ENCODE measurements at regions not wholly inside any gene's neighbourhood (a gene's known extent, or its start where the extent isn't known, plus 50 kb on each side); places are given as distances from the start of the nearest gene placed in this dataset.

GRCh38 chr10:56881218-56881617 lies 520.2 kb upstream of the ZWINT start:
- no peaks in the 10 kb centered on the region for H4K20me1 ChIP-seq (ENCODE audit: insufficient read depth, low read length)
- H3K79me2 ChIP-seq (ENCODE audit: low read length), result no peaks in the 10 kb centered on the region
- H3K27ac ChIP-seq (ENCODE audit: low read length), result no peak overlapping the region
- TF ChIP-seq EZH2phosphoT487 (IDR thresholded peaks at IDR 0.05; ENCODE audit: low read depth) (no peak), CTCF (IDR thresholded peaks at IDR 0.05; ENCODE audit: low read depth, low read length) (no peak)
- no peaks in the 10 kb centered on the region for H3K4me1 ChIP-seq (ENCODE audit: low read length)
- no peak overlapping the region for H3K4me2 ChIP-seq (ENCODE audit: low read length)
- no peak overlapping the region for H2AFZ ChIP-seq (ENCODE audit: low read depth, low read length)
- no peak overlapping the region for H3K9ac ChIP-seq (ENCODE audit: low read length)
- no peak overlapping the region for H3K4me3 ChIP-seq (ENCODE audit: low read length)
- H3K9me3 ChIP-seq (ENCODE audit: insufficient read depth, low read length), result no peaks in the 10 kb centered on the region
- H3K36me3 ChIP-seq (replicated peaks; ENCODE audit: low read depth, low read length), result no peaks in the 10 kb centered on the region
- no peaks in the 10 kb centered on the region for H3K27me3 ChIP-seq (ENCODE audit: low read depth, low read length)

- Histone ChIP-seq H3K4me2 (ENCODE audit: low read length) (no peak overlapping the region), H3K4me3 (ENCODE audit: low read length) (no peak overlapping the region), H3K79me2 (ENCODE audit: low read length) (no peaks in the 10 kb centered on the region), H3K9ac (ENCODE audit: low read length) (no peak overlapping the region), H4K20me1 (ENCODE audit: insufficient read depth, low read length) (no peaks in the 10 kb centered on the region), H3K27me3 (ENCODE audit: low read depth, low read length) (no peaks in the 10 kb centered on the region), H2AFZ (ENCODE audit: low read depth, low read length) (no peak overlapping the region), H3K4me1 (ENCODE audit: low read length) (no peaks in the 10 kb centered on the region), H3K27ac (ENCODE audit: low read length) (no peak overlapping the region), H3K36me3 (replicated peaks; ENCODE audit: low read depth, low read length) (no peaks in the 10 kb centered on the region), H3K9me3 (ENCODE audit: insufficient read depth, low read length) (no peaks in the 10 kb centered on the region)
- TF ChIP-seq EZH2phosphoT487 (IDR thresholded peaks at IDR 0.05; ENCODE audit: low read depth) (no peak), CTCF (IDR thresholded peaks at IDR 0.05; ENCODE audit: low read depth, low read length) (no peak)
Measured at GRCh38 chr10:56880606-56881005, 519.5 kb upstream of the ZWINT start.

- H2AFZ ChIP-seq (ENCODE audit: low read depth, low read length), result no peak overlapping the region
- H3K27me3 ChIP-seq (ENCODE audit: low read depth, low read length), result no peaks in the 10 kb centered on the region
- no peak overlapping the region for H3K4me2 ChIP-seq (ENCODE audit: low read length)
- H3K79me2 ChIP-seq (ENCODE audit: low read length), result no peaks in the 10 kb centered on the region
- no peak overlapping the region for H3K4me3 ChIP-seq (ENCODE audit: low read length)
- no peaks in the 10 kb centered on the region for H3K9me3 ChIP-seq (ENCODE audit: insufficient read depth, low read length)
- H4K20me1 ChIP-seq (ENCODE audit: insufficient read depth, low read length), result no peaks in the 10 kb centered on the region
- H3K36me3 ChIP-seq (replicated peaks; ENCODE audit: low read depth, low read length), result no peaks in the 10 kb centered on the region
- no peak overlapping the region for H3K27ac ChIP-seq (ENCODE audit: low read length)
- H3K4me1 ChIP-seq (ENCODE audit: low read length), result no peaks in the 10 kb centered on the region
- no peak for TF ChIP-seq EZH2phosphoT487 (IDR thresholded peaks at IDR 0.05; ENCODE audit: low read depth)
- no peak for TF ChIP-seq CTCF (IDR thresholded peaks at IDR 0.05; ENCODE audit: low read depth, low read length)
- no peak overlapping the region for H3K9ac ChIP-seq (ENCODE audit: low read length)
Measured at GRCh38 chr10:56874950-56875349, 513.9 kb upstream of the ZWINT start.

- Histone ChIP-seq H3K4me2 (ENCODE audit: low read length) (no peak overlapping the region), H3K9ac (ENCODE audit: low read length) (no peak overlapping the region), H3K4me3 (ENCODE audit: low read length) (no peak overlapping the region), H3K79me2 (ENCODE audit: low read length) (no peaks in the 10 kb centered on the region), H4K20me1 (ENCODE audit: insufficient read depth, low read length) (no peaks in the 10 kb centered on the region), H2AFZ (ENCODE audit: low read depth, low read length) (no peak overlapping the region), H3K27me3 (ENCODE audit: low read depth, low read length) (no peaks in the 10 kb centered on the region), H3K9me3 (ENCODE audit: insufficient read depth, low read length) (no peaks in the 10 kb centered on the region), H3K27ac (ENCODE audit: low read length) (no peak overlapping the region), H3K36me3 (replicated peaks; ENCODE audit: low read depth, low read length) (no peaks in the 10 kb centered on the region), H3K4me1 (ENCODE audit: low read length) (no peaks in the 10 kb centered on the region)
- TF ChIP-seq EZH2phosphoT487 (IDR thresholded peaks at IDR 0.05; ENCODE audit: low read depth) (no peak), CTCF (IDR thresholded peaks at IDR 0.05; ENCODE audit: low read depth, low read length) (no peak)
Measured at GRCh38 chr10:56871160-56871668, 510.2 kb upstream of the ZWINT start.

Data from OCI-LY3 (cell line).